NCI-H524 (cell line): ENCODE measurements at regions not wholly inside any gene's neighbourhood (a gene's known extent, or its start where the extent isn't known, plus 50 kb on each side); places are given as distances from the start of the nearest gene placed in this dataset.

Experiments used
- DNase-seq, 2 experiments: peaks; one replicate each; lab custom pipeline; 2025; lab: John Stamatoyannopoulos, UW

DNA sequence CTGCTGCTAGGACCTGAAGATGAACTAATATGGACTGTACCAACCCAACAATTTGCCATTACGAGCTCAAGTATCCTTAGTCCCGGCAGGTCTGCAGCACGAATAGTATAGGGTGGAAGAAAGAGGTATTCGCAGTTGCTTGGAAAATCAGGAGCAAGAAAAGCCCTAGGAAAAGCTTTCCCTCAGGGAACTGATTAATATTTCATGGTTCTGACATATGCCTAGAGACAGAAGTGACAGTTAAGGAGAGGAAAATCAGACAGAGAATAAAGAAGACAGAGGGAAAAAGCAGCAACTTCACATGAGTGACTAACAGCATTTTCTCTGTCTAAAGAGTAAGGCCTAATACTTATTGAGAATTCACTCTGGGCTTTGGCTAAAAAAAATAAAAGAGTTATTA, 602.9 kb upstream of the ATP2B1 start:
- no peak for DNase-seq

- DNase-seq: no peak
Measured at GRCh38 chr12:90305379-90305778, 596.7 kb upstream of the ATP2B1 start.

GRCh38 chr12:90304231-90304630, 595.6 kb upstream of the ATP2B1 start:
- DNase-seq: no peak

GRCh38 chr12:90303771-90304170, 595.1 kb upstream of the ATP2B1 start:
- no peak for DNase-seq

DNA sequence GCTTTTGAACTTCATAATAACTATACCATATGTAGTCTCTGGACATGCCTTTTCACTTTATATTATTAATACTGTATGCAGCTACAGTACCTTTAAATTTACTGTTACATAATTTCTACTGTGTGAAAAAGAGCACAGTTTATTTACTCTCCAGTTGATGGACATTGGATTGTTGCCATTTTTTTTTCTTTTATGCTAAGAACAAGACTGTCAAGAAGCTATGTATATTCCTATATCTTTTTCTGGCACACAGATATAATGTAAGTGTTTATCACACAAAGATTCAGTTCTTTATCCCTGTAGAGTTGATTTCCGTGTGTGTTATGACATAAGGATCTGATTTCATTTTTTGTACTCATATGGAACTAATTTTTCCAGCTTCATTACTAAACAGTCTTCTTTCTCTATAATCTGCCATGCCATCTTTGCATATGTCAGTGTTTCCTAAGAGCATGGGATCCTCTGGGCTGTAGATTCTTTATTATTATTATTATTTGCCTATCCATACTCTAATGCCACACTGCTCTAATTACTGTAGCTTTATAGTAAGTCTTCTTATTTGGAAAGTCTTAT, 593.0 kb upstream of the ATP2B1 start:
- no peak for DNase-seq

DNA sequence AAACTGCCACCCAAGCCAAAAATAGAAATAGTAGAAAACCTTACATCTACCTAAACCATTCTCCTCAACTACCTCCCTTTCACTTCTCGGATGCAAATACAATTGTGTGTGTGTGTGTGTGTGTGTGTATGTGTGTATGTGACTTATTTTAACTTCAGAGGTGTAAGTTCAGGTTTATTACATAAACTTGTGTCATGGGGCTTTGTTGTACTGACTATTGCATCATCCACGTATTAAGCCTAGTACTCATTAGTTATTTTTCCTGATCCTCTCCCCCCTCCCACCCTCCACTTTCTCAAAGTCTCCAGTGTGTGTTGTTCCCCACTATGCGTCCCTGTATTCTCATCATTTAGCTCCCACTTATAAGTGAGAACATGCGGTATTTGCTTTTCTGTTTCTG, 592.5 kb upstream of the ATP2B1 start:
- no peak for DNase-seq

GRCh38 chr12:90299666-90300065, 591.0 kb upstream of the ATP2B1 start:
- no peak for DNase-seq

- no peak for DNase-seq
Measured at GRCh38 chr12:90299121-90299520, 590.5 kb upstream of the ATP2B1 start.

GRCh38 chr12:90298289-90298948, 589.8 kb upstream of the ATP2B1 start:
- no peak for DNase-seq

GRCh38 chr12:90295858-90296257, 587.2 kb upstream of the ATP2B1 start:
- no peak for DNase-seq

DNA sequence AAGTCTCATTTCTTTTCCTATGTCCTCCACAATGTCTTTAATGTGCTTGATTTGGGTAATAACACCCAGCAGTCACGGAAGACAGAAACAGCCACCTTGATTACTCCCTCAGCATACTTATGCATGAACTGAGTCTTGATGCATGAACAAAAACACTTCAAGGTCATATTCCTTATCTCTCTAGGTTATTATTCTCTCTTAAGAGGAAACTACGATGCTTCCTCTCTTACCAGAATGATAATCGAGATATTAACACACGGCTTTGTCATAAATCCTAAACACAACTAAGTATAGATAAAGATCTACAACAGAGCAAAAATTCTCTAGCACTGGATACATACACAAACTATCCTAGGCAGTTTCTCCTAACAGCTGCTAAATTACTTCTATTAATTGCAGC, 583.5 kb upstream of the ATP2B1 start:
- no peak for DNase-seq

DNA sequence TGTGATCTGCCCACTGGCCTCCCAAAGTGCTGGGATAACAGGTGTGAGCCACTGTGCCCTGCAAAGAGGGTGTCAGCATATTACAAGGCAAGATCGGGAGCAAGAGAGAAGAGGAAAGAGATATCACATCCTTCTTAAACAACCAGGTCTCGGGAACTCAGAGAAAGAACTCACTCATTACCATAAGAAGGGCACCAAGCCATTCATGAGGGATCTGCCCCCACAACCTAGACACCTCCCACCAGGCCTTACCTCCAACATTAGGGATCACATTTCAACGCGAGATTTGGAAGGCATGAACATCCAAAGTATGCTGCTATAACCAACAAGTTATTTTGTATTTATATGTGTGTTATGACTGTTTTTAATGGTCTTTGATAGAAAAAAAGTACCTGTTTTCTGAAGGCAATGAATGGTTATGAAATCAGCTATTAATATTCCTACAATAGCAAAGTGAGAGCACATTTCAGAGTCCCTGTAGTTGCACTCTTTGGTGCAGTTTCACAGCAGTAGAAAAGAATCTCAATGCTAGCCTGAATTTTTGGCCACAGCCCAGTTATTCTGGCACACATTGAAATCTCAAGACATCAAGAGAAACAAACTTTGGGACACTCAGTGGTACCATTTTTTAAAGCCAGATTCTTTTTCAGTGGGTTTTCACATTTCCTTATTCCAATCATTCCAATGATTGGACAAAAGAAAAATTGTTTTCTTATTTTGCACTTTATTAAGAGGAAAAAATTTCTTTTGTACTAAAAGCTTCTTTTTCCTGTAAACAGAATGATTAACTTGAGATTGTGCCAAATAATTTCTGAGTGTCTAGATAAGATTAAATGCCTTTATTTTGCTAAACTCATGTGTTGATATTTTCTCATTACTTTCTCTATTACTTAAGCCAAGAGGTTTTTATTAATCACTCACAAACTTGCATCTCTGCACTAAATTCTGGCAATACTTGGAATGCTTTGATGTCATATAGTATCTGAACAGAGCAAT, 582.6 kb upstream of the ATP2B1 start:
- DNase-seq: no peak

DNA sequence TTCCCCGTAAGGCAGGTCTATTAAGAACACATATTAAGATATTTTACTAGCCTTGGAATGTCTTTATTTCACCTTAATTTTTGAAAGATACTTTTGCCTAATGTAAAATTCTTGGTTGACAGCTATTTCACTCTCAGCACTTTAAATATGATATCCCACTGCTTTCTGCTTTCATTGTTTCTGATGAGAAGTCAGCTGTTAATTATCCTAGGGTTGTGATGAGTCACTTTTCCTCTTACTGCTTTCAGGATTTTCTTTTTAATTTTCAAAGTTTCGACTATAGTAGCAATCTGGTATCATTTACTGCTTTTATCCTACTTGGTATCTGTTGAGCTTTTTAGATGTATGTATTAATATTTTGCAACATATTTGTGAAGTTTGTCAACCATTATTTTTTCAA, 578.9 kb upstream of the ATP2B1 start:
- no peak for DNase-seq

- DNase-seq: no peak
Measured at GRCh38 chr12:90281154-90281868, 572.7 kb upstream of the ATP2B1 start.

DNA sequence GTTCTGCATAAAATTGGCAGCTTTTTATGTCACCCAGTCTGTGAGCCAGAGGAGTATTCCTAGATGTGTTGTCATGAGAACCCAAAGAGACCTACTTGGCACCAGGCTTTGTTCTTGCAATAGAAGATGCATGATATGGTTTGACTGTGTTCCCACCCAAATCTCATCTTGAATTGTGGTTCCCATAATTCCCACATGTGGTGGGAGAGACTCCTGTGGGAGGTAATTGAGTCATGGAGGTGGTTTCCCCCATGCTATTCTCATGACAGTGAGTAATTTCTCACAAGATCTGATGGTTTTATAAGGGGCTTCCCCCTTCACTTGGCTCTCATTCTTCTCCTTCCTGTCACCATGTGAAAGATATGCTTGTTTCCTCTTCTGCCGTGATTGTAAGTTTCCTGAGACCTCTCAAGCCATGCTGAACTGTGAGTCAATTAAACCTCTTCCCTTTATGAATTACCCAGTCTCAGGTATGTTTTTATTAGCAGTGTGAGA, 572.0 kb upstream of the ATP2B1 start:
- DNase-seq: no peak

GRCh38 chr12:90280033-90280432, 571.4 kb upstream of the ATP2B1 start:
- DNase-seq: no peak

DNA sequence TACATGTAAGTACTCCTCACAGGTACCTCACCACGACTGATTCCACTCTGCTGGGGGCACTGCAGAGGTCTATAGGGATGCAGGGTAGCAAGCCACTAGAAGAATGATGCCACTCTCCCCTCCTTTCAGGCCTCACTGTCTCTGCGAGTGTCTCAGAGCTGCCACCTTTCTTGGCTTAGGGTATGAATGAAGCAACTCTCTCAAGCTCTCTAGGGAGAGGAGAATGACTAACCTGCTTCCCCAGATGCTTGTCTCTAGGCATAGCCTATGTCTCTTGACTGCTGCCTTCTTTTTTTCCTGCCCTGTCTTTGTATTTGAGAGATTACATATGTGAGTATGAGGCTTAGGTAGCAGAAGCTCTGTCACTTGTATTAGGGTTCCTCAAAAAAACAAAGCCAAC, 566.5 kb upstream of the ATP2B1 start:
- no peak for DNase-seq

DNA sequence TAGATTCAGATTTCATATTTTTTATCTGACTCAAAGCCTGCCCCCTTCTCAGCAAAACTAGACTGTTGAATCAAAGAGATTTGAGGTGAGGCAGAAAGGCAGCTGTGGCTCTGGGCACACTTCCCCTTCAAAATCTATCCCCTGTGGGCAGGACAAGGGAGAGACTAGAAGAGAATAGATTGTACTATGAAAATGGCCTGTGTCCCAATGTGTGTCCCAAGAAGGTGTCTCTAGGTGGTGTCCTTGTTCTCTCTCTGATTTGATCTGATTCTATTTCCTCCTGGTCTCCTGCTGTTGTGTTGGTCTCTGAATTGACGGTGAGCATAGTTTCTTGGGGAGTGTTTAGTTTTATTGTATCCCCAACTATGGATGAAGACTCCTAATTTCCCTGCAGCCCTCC, 565.8 kb upstream of the ATP2B1 start:
- no peak for DNase-seq

GRCh38 chr12:90268574-90268973, 559.9 kb upstream of the ATP2B1 start:
- DNase-seq: no peak

DNA sequence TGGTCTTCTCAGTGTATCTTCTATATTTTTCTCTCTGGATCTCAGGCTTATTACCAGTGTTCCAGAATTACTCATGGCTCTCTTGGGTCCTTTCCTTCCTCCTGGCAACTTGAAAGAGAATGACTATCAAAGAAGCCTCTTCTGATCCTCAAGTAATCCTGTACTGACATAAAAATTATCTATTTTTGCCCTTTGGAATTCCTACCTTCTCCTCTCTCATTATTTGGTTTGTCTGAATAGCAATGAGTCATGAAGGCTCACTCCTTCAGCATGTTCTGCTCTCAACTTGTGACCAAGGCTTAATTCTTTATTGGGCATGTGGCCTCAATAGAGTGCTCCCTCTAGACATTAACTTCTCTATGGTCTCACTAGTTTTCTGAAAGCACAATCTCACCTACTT, 553.6 kb upstream of the ATP2B1 start:
- DNase-seq: no peak

DNA sequence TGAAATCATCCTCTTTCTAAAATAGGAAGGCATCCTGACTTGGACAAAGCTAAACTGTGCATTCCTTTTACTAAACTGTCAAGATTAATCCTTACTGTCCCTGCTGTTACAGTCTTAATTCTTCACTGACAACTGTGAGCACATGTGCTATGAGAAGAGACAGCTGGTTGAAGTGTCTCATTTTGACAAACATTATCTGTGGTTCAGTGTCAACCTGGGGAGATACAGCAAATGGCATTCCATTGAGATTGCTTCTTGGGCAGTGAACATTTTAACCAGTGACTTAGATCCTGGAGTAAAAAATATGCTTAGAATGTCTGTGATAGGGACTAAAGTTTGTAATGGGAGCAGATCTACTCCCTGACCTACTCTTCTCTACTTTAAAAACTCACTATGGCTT, 552.6 kb upstream of the ATP2B1 start:
- peak; percentile 58 to 90 for DNase-seq

- DNase-seq: peak in 1 of 2 experiments; percentile 66
Measured at GRCh38 chr12:90260136-90260535, 551.5 kb upstream of the ATP2B1 start.
